Activated CD4-positive, alpha-beta memory T cell treated with anti-CD3 and anti-CD28 coated beads for 36 hours (primary cell): ENCODE measurements at regions not wholly inside any gene's neighbourhood (a gene's known extent, or its start where the extent isn't known, plus 50 kb on each side); places are given as distances from the start of the nearest gene placed in this dataset.

Experiments used
- CTCF ChIA-PET: fragments of 350-600 bp; sonication (Branson Sonifier 250); formaldehyde crosslinking; loops from one replicate; lab custom pipeline; 2021; ENCODE audit warnings: antibody characterized with exemption, inconsistent platforms; lab: Charles Lee
- POLR2A ChIA-PET: fragments of 350-600 bp; sonication (Branson Sonifier 250); formaldehyde crosslinking; loops from one replicate; lab custom pipeline; 2021; ENCODE audit warnings: antibody characterized with exemption; lab: Charles Lee
- DNase-seq: peaks from one replicate; pipeline ENCODE4 v3.0.0-alpha.2; 2020
- H3K27ac Mint-ChIP-seq: one replicate; pipeline ENCODE4 v1.8.0; 2021; ENCODE audit warnings: mixed read lengths
- H3K27me3 Mint-ChIP-seq: one replicate; pipeline ENCODE4 v1.8.0; 2021; ENCODE audit warnings: mixed read lengths
- H3K36me3 Mint-ChIP-seq: one replicate; pipeline ENCODE4 v1.8.0; 2021; ENCODE audit warnings: mixed read lengths
- H3K4me1 Mint-ChIP-seq: one replicate; pipeline ENCODE4 v1.8.0; 2021; ENCODE audit warnings: low read depth, mixed read lengths
- H3K4me3 Mint-ChIP-seq: one replicate; pipeline ENCODE4 v1.8.0; 2021; ENCODE audit warnings: mild to moderate bottlenecking, mixed read lengths
- H3K9me3 Mint-ChIP-seq: one replicate; pipeline ENCODE4 v1.8.0; 2021; ENCODE audit warnings: mixed read lengths
- intact Hi-C: fragments of 100-400 bp; cut with micrococcal nuclease; formaldehyde crosslinking; loops from one replicate; pipeline ENCODE4 v1.15.1; 2023

DNA sequence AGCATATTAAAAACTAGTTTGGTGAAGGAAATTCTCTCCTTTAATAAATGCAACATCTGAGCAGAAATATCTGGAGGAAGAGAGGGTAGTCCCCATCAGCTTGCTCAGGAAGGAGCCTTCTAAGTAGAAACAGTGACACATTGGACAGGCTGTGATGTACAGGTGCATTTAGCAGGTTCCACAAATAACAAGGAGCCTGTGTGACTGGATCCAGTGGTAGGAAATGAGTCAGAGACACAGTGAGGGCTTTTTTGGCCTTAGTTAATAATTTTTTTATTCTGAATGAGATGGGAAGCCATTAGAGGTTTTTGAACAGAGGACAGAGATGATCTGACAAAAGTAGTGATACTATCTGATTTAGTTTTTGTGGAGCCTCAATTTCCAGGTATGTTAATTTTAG is 738.9 kb upstream of the PTBP2 start:
- POLR2A ChIA-PET = no interaction called here
- CTCF ChIA-PET = no interaction called here

DNA sequence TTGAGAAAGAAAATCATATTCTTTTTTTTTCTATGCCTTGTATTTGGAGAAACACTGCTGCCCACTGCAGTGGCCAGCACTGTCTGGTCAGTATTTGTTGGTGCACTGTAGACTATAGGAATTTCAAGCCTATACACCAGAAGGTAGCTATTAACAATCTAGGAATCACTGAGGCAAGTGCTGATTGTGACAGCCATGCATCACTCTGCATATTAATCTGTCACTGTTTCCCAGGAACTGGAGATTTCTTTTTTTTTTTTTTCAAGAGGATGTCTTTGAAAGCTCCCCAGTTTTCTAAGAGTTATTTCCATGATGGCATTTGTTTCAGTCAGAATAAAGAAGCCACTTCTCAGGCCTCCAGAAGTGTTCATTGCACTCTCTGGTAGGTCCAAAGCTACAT is 737.8 kb upstream of the PTBP2 start:
- intact Hi-C loops = no loop called here
- no peak overlapping the region for H3K4me3 Mint-ChIP-seq
- ChIA-PET POLR2A (no interaction called here), CTCF (no interaction called here)
- H3K9me3 Mint-ChIP-seq = no peaks in the 10 kb centered on the region
- no peak for DNase-seq
- no peak overlapping the region for H3K27ac Mint-ChIP-seq
- no peaks in the 10 kb centered on the region for H3K4me1 Mint-ChIP-seq
- H3K27me3 Mint-ChIP-seq = no peaks in the 10 kb centered on the region
- no peaks in the 10 kb centered on the region for H3K36me3 Mint-ChIP-seq

More for the DNA sequence above, 738.9 kb upstream of the PTBP2 start:
- Mint-ChIP-seq H3K36me3 (no peaks in the 10 kb centered on the region), H3K9me3 (no peaks in the 10 kb centered on the region), H3K4me1 (no peaks in the 10 kb centered on the region), H3K27me3 (no peaks in the 10 kb centered on the region), H3K27ac (no peak overlapping the region), H3K4me3 (no peak overlapping the region)
- DNase-seq = no peak
- intact Hi-C loops = no loop called here

DNA sequence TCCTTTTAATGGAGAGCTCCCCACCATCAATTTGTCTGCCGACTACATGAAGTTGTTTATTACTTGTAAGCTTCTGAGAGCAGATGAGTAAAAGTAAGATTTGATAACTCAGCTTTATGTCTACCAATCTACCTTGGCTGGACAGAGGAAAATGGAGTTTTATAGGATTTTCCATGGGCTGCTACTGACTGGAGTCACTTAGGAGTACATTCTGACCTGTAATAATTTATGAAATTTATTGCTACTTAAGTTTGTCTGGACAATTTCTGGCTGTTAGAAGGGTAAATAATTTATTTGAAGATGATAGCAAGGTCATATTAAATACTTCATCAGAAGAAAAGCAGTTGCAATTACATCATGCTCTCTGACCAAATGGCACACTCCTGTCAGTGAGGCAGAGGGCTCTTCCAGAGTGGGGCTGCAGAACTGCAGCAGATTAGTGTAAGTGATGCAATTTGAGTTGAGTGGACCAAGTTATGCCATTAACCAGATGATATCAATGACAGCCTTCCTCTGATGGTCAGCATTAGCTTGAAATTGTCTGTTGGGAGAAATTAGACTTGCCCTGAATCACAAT is 736.7 kb upstream of the PTBP2 start:
- no peaks in the 10 kb centered on the region for H3K36me3 Mint-ChIP-seq
- ChIA-PET CTCF (no interaction called here), POLR2A (no interaction called here)
- no peak overlapping the region for H3K27ac Mint-ChIP-seq
- no peaks in the 10 kb centered on the region for H3K4me1 Mint-ChIP-seq
- H3K27me3 Mint-ChIP-seq = no peaks in the 10 kb centered on the region
- no peak overlapping the region for H3K4me3 Mint-ChIP-seq
- intact Hi-C loops = no loop called here
- no peaks in the 10 kb centered on the region for H3K9me3 Mint-ChIP-seq
- DNase-seq = no peak

DNA sequence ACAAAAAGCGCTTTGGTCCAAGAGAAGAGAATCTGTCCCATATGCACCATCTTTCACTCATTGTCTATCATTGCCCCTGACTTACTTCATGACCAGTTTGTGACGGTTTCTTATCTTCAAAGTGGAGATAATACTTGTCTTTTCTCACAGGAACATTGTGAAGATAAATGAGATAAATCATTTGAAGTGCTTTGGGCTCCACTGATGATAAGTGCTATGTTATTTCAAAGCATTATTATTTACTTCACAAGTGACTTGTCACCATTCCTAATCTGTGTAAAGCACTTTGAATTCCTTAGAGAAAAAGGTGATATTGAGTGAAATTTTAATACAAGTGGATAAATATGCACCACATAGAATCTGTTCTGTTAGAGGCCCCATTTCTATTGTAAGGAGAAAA is 731.6 kb upstream of the PTBP2 start:
- POLR2A ChIA-PET = no interaction called here
- CTCF ChIA-PET = no interaction called here
- no peaks in the 10 kb centered on the region for H3K36me3 Mint-ChIP-seq
- peaks cover 2% of the 10 kb centered on the region for H3K4me1 Mint-ChIP-seq
- intact Hi-C loops = no loop called here
- no peaks in the 10 kb centered on the region for H3K27me3 Mint-ChIP-seq
- no peak for DNase-seq
- no peak overlapping the region for H3K4me3 Mint-ChIP-seq
- no peaks in the 10 kb centered on the region for H3K9me3 Mint-ChIP-seq
- H3K27ac Mint-ChIP-seq = no peak overlapping the region

DNA sequence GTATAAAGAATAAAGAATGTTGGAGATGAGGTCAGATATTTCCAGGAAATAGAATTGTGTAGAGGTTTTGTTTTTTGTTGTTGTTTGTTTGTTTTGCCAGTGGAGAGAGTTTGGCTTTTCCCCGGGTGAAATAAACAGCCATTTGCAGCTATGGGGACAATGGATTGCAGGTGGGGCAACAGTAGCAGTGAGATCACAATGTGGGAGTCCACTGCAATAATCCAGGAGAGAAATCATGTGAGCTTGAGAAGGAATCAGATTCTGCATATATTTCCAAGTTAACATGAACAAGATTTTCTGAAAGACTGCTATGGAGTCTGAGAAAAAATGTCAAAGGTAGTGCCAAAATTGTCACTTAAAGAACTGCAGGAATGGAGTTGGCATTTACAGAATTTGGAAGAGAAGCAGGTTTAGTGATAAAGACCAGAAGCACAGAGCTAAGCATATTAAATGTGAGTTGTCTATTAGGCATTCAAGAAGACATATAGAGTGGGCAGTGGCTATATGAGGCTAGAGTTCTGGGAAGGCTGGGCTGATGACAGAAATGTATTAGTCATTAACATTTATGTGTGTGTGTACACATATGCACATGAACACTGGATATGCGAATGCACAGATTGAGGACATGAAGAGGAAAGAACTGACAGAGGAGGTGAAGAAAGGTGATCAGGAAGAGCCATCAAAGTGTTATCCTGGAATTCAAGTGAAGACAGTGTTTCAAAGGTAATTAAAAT is 729.6 kb upstream of the PTBP2 start:
- Mint-ChIP-seq H3K4me3 (no peak overlapping the region), H3K36me3 (no peaks in the 10 kb centered on the region), H3K27ac (no peak overlapping the region), H3K9me3 (peaks cover 1% of the 10 kb centered on the region), H3K27me3 (no peaks in the 10 kb centered on the region), H3K4me1 (peaks cover 2% of the 10 kb centered on the region)
- ChIA-PET CTCF (no interaction called here), POLR2A (no interaction called here)
- no peak for DNase-seq
- intact Hi-C loops = no loop called here

DNA sequence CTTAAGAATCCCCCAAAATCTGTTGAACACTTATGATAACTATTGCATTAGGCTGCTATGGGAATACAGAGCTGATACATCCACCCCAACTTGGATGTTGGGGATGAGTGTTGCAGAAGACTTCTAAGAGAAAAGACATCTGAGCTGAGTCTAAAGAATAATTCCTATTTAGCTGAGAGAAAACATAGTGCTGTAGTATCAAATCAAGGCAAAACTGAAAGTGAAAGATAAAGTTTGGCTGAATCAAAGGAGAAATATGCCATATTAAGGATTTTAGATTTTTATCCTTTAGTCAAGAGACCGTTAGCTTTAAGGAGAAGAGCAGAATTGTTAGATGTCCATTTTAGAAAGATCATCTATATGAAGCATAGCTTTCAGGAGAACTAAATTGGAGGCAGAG is 726.9 kb upstream of the PTBP2 start:
- intact Hi-C loops = no loop called here
- peaks cover 2% of the 10 kb centered on the region for H3K9me3 Mint-ChIP-seq
- peaks cover 2% of the 10 kb centered on the region for H3K4me1 Mint-ChIP-seq
- CTCF ChIA-PET = no interaction called here
- H3K27ac Mint-ChIP-seq = no peak overlapping the region
- POLR2A ChIA-PET = no interaction called here
- DNase-seq = no peak
- no peaks in the 10 kb centered on the region for H3K27me3 Mint-ChIP-seq
- no peak overlapping the region for H3K4me3 Mint-ChIP-seq
- H3K36me3 Mint-ChIP-seq = no peaks in the 10 kb centered on the region

DNA sequence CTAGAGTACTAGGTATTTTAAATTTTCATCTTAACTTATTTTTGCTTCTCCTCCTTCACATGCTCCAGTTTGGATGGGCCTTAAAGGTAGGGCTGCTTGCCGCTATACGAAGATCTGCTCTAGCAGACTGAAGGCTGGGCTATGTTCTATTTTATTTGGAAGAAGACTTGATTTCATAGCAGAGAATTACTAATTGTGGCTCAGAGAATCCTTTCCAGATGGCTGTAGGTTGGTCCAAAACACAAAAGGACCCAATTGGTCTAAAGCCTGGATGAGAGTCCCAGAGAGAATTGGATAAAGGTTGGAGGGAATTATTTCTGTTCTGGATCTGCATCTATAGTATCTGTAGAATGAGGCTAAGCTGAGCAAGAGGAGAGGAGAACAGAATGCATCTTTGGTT is 719.4 kb upstream of the PTBP2 start:
- POLR2A ChIA-PET = no interaction called here

DNA sequence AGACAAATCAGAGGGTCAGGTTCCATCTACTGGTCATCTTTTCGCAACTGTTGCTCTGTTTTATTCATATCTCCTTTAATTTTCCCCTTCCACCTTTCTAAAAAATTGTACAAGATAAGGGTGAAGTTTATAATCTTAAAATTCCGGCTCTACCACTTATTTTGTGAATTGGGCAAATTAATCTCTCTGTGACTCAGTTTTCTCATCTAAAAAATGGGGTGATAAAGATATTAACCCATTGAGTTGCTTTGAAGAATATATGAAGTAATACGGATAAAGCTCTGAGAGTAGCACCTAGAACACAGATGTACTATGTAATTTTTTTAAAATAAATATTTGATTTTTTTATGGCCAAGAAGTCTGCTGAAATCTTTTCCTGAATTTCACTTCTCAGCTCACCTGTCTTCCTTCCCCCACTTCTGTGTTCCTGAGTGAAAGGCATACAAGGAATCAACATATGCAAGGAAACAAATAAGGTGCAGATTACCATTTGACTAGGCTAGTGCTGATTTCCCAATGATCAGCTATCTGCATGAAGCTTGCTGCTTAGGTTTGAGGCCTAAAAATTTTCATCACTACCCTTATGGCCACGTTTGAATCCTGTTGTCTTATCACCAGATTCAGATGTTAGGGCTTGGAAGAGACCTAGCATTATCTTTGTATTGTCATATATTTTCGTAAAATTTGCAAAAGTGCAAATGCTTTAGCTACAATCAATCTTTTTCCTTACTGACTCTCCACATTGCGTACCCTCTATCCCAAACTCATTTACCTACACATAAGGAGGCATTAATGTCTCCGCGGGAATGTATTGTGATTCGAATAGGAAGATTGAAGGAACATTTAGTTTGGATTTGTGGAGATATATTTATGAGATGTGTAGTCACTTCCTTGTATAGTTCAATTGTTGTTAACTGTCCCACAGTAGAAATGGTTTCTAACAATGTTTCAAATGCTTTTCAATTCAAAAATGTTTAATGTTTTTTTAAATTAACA is 718.3 kb upstream of the PTBP2 start:
- H3K4me3 Mint-ChIP-seq = no peak overlapping the region
- H3K4me1 Mint-ChIP-seq = no peaks in the 10 kb centered on the region
- H3K27me3 Mint-ChIP-seq = no peaks in the 10 kb centered on the region
- no peak for DNase-seq
- H3K9me3 Mint-ChIP-seq = no peaks in the 10 kb centered on the region
- no peak overlapping the region for H3K27ac Mint-ChIP-seq
- ChIA-PET CTCF (no interaction called here), POLR2A (no interaction called here)
- H3K36me3 Mint-ChIP-seq = no peaks in the 10 kb centered on the region
- intact Hi-C loops = no loop called here

More for the DNA sequence above, 719.4 kb upstream of the PTBP2 start:
- H3K27ac Mint-ChIP-seq = no peak overlapping the region
- no peaks in the 10 kb centered on the region for H3K27me3 Mint-ChIP-seq
- no peaks in the 10 kb centered on the region for H3K4me1 Mint-ChIP-seq
- no peak for DNase-seq
- CTCF ChIA-PET = no interaction called here
- no peaks in the 10 kb centered on the region for H3K9me3 Mint-ChIP-seq
- H3K4me3 Mint-ChIP-seq = no peak overlapping the region
- intact Hi-C loops = no loop called here
- H3K36me3 Mint-ChIP-seq = no peaks in the 10 kb centered on the region

DNA sequence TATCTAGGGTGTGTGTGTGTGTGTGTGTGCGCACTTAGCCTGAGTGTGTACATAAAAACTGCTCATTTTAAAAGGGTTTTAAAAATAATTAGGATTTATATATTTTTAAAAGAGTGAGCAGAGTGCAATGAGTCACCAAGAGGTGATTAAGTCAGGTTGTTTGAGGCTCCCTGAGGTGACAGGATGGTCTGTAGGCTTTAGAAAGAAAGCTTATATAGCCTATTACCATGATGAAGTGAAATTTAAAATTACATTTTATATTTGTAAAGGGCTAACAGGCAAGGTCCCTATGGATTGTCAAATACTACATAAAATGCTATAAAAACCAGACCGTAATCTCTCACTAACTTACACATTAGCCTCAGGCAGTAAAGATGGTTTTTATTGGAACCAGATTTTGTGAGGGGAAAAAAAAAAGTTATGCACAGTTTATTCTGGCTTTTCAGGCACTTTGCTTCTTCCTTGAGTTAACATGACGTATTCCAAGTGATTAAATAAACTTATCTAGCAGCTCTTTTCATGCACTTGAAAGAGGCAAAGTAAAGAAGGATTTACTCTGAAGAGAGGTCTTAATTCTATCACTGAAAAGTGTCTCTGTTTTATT is 711.7 kb upstream of the PTBP2 start:
- no peaks in the 10 kb centered on the region for H3K27me3 Mint-ChIP-seq
- ChIA-PET POLR2A (no interaction called here), CTCF (no interaction called here)
- peaks cover 2% of the 10 kb centered on the region for H3K9me3 Mint-ChIP-seq
- no peaks in the 10 kb centered on the region for H3K36me3 Mint-ChIP-seq
- no peak overlapping the region for H3K27ac Mint-ChIP-seq
- DNase-seq = no peak
- no peak overlapping the region for H3K4me3 Mint-ChIP-seq
- intact Hi-C loops = no loop called here
- H3K4me1 Mint-ChIP-seq = no peaks in the 10 kb centered on the region

DNA sequence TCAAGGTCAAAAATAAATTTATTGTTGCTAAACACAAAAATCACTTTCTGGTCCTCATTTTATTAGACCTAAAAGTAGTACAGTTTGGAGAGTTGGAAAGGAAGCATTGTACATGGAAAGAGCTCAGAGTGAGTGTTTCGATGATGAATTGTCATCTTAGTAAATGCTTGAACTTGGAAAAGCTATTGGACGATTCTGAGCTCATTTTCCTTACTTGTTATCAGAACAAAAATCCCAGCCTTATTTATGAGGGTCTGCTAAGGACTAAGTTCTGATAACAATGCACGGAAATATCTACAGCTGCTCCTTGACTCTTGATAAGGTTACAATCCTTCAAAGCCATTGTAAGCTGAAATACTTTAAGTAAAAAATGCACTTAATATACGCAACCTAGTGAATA is 710.0 kb upstream of the PTBP2 start:
- Mint-ChIP-seq H3K4me1 (no peaks in the 10 kb centered on the region), H3K9me3 (peaks cover 2% of the 10 kb centered on the region), H3K27ac (no peak overlapping the region), H3K36me3 (no peaks in the 10 kb centered on the region), H3K4me3 (no peak overlapping the region), H3K27me3 (no peaks in the 10 kb centered on the region)
- ChIA-PET CTCF (no interaction called here), POLR2A (no interaction called here)
- no peak for DNase-seq
- intact Hi-C loops = no loop called here

DNA sequence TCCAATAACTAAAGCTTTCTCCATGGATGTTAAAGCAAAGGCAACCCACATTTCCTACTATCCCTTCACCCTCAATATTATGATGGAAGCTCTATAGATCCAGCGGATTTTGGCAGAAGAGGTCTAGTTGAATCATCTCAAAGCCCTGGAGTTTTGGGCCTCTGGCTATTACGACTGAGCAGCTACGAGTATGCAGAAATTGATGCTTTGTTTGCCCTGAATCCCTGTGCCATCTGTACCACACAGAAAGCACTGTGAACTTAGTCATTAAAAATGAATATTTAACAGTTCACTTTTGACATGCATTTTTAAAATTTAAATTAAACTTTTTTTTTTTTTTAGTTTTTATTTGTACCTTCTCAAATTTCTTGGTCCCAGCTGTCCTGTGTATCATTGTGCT is 705.4 kb upstream of the PTBP2 start:
- no peaks in the 10 kb centered on the region for H3K4me1 Mint-ChIP-seq
- H3K27me3 Mint-ChIP-seq = no peaks in the 10 kb centered on the region
- H3K36me3 Mint-ChIP-seq = no peaks in the 10 kb centered on the region
- H3K9me3 Mint-ChIP-seq = no peaks in the 10 kb centered on the region
- ChIA-PET POLR2A (no interaction called here), CTCF (no interaction called here)
- no peak overlapping the region for H3K4me3 Mint-ChIP-seq
- no peak overlapping the region for H3K27ac Mint-ChIP-seq
- DNase-seq = no peak
- intact Hi-C loops = no loop called here

DNA sequence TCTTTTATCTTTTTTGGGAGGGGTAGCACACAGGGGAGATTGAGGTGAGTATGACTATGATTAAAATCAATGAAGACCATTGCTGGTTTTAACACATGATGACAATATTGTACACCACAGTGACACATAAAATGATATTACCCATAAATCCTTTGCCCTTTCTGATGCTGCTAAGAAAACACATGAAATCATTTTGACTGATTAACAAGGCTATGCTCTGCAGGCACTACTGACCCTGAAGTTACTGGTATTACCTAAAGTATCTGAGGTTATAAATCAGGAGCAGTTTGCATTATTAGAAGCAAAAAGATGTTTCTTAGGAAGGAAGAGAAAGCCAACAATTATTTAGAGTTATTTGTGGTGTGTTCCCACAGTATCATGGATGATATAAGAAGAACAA is 701.2 kb upstream of the PTBP2 start:
- no peaks in the 10 kb centered on the region for H3K36me3 Mint-ChIP-seq
- ChIA-PET CTCF (no interaction called here), POLR2A (no interaction called here)
- no peak overlapping the region for H3K27ac Mint-ChIP-seq
- intact Hi-C loops = no loop called here
- no peak for DNase-seq
- H3K4me3 Mint-ChIP-seq = no peak overlapping the region
- H3K9me3 Mint-ChIP-seq = no peaks in the 10 kb centered on the region
- H3K4me1 Mint-ChIP-seq = no peaks in the 10 kb centered on the region
- no peaks in the 10 kb centered on the region for H3K27me3 Mint-ChIP-seq
